SK-N-SH treated with all-trans-retinoic acid at 6 μM for 48 hours (cell line): ENCODE measurements at regions not wholly inside any gene's neighbourhood (a gene's known extent, or its start where the extent isn't known, plus 50 kb on each side); places are given as distances from the start of the nearest gene placed in this dataset.

Experiments used
- ATAC-seq: fragments of 200-7000 bp; cut with Tn5 transposase; 3 replicates; pipeline ENCODE4 v1.9.1; 2020; ENCODE audit warnings: mild to moderate bottlenecking, moderate library complexity
- ARNTL ChIP-seq: fragments of 450-650 bp; formaldehyde crosslinking; IDR thresholded peaks from 2 replicates; pipeline ENCODE4 v1.5.0; 2020; ENCODE audit warnings: low read depth, mild to moderate bottlenecking, moderate library complexity, borderline replicate concordance
- BACH2 ChIP-seq: fragments of 250-450 bp; sonication (Bioruptor Pico); IDR thresholded peaks from 2 replicates; pipeline ENCODE4 v1.9.0; 2021; ENCODE audit warnings: mild to moderate bottlenecking, borderline replicate concordance
- CREB5 ChIP-seq: fragments of 250-450 bp; sonication (Bioruptor Pico); IDR thresholded peaks from 2 replicates; pipeline ENCODE4 v1.5.1; 2020; ENCODE audit warnings: low read depth, mild to moderate bottlenecking, moderate library complexity
- CSDC2 ChIP-seq: fragments of 250-450 bp; sonication (Bioruptor Pico); IDR thresholded peaks from 2 replicates; pipeline ENCODE4 v1.5.0; 2020; ENCODE audit warnings: mild to moderate bottlenecking, moderate library complexity
- ESRRG ChIP-seq: fragments of 250-450 bp; sonication (Bioruptor Pico); IDR thresholded peaks from 2 replicates; pipeline ENCODE4 v1.6.1; 2021; ENCODE audit warnings: mild to moderate bottlenecking
- GLIS3 ChIP-seq: fragments of 250-450 bp; sonication (Bioruptor Pico); IDR thresholded peaks from 2 replicates; pipeline ENCODE4 v1.5.0; 2020; ENCODE audit warnings: mild to moderate bottlenecking, moderate library complexity
- ISL1 ChIP-seq: fragments of 250-450 bp; sonication (Bioruptor Pico); IDR thresholded peaks from 2 replicates; pipeline ENCODE4 v2.1.2; 2022; ENCODE audit warnings: mild to moderate bottlenecking, moderate library complexity
- OSR1 ChIP-seq: fragments of 250-450 bp; sonication (Bioruptor Pico); IDR thresholded peaks from 2 replicates; pipeline ENCODE4 v1.8.0; 2022; ENCODE audit warnings: moderate library complexity, mild to moderate bottlenecking, inconsistent platforms
- PPARA ChIP-seq: fragments of 250-450 bp; sonication (Bioruptor Pico); IDR thresholded peaks from 2 replicates; pipeline ENCODE4 v1.5.0; 2020; ENCODE audit warnings: mild to moderate bottlenecking, borderline replicate concordance
- RARB ChIP-seq: fragments of 250-450 bp; sonication (Bioruptor Pico); IDR thresholded peaks from 2 replicates; pipeline ENCODE4 v1.8.0; 2021; ENCODE audit warnings: mild to moderate bottlenecking, moderate library complexity
- SNAI2 ChIP-seq: fragments of 250-450 bp; sonication (Bioruptor Pico); IDR thresholded peaks from 2 replicates; pipeline ENCODE4 v1.5.0; 2020; ENCODE audit warnings: mild to moderate bottlenecking, moderate library complexity
- TCF4 ChIP-seq: fragments of 250-450 bp; sonication (Bioruptor Pico); IDR thresholded peaks from 2 replicates; pipeline ENCODE4 v1.8.0; 2021; ENCODE audit warnings: mild to moderate bottlenecking, moderate library complexity, borderline replicate concordance
- TSHZ2 ChIP-seq: fragments of 250-450 bp; sonication (Bioruptor Pico); IDR thresholded peaks from 2 replicates; pipeline ENCODE4 v1.5.0; 2020; ENCODE audit warnings: mild to moderate bottlenecking, moderate library complexity
- ZC3H10 ChIP-seq: fragments of 250-450 bp; sonication (Bioruptor Pico); IDR thresholded peaks from 2 replicates; pipeline ENCODE4 v1.5.1; 2021; ENCODE audit warnings: mild to moderate bottlenecking, moderate library complexity
- ZFP3 ChIP-seq: fragments of 250-450 bp; sonication (Bioruptor Pico); IDR thresholded peaks from 2 replicates; pipeline ENCODE4 v1.5.0; 2020; ENCODE audit warnings: mild to moderate bottlenecking, moderate library complexity
- ZFP30 ChIP-seq: fragments of 450-650 bp; formaldehyde crosslinking; IDR thresholded peaks from 2 replicates; pipeline ENCODE4 v1.5.0; 2022; ENCODE audit warnings: mild to moderate bottlenecking, moderate library complexity
- ZNF565 ChIP-seq: fragments of 450-650 bp; formaldehyde crosslinking; conservative IDR thresholded peaks from 2 replicates; pipeline ENCODE4 v1.5.0; 2020; ENCODE audit warnings: low read depth, mild to moderate bottlenecking, moderate library complexity
- ZNF70 ChIP-seq: fragments of 450-650 bp; formaldehyde crosslinking; IDR thresholded peaks from 2 replicates; pipeline ENCODE4 v1.5.0; 2020; ENCODE audit warnings: mild to moderate bottlenecking, moderate library complexity
- ZNF8 ChIP-seq: fragments of 450-650 bp; formaldehyde crosslinking; IDR thresholded peaks from 2 replicates; pipeline ENCODE4 v1.5.0; 2020; ENCODE audit warnings: mild to moderate bottlenecking, moderate library complexity
- TF ChIP-seq, protein P1 (sequence below): fragments of 250-450 bp; sonication (Bioruptor Pico); IDR thresholded peaks from 2 replicates; pipeline ENCODE4 v1.5.1; 2021; ENCODE audit warnings: mild to moderate bottlenecking, moderate library complexity
- TF ChIP-seq, protein P2 (sequence below): fragments of 250-450 bp; sonication (Bioruptor Pico); IDR thresholded peaks from 2 replicates; pipeline ENCODE4 v1.8.0; 2021; ENCODE audit warnings: low read depth, mild to moderate bottlenecking, moderate library complexity, borderline replicate concordance

DNA sequence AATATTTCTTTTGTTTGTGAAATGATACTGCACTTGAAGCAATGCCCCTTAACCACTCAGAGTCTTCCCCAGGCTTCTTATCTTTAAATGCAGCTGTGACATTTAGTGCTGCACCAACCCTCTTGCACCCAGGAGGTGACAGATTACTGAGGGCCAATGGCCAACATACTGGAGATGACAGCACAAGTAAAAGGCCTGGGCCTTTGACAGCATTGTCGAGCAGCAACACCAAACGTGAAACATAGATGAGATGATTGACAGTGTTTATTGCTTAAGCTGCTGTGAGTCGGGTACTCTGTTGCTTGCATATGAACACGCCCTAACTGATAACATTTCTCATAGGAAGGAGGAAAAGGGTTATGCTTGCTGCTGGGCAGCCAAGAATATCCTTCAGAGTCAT, 80.3 kb downstream of the THNSL2 start:
- no peak for TF ChIP-seq ZNF8 (CRISPR knock-in tag)
- no peak for TF ChIP-seq ARNTL (CRISPR knock-in tag)
- no peak for TF ChIP-seq ZC3H10 (CRISPR knock-in tag)
- TF ChIP-seq, protein P1, sequence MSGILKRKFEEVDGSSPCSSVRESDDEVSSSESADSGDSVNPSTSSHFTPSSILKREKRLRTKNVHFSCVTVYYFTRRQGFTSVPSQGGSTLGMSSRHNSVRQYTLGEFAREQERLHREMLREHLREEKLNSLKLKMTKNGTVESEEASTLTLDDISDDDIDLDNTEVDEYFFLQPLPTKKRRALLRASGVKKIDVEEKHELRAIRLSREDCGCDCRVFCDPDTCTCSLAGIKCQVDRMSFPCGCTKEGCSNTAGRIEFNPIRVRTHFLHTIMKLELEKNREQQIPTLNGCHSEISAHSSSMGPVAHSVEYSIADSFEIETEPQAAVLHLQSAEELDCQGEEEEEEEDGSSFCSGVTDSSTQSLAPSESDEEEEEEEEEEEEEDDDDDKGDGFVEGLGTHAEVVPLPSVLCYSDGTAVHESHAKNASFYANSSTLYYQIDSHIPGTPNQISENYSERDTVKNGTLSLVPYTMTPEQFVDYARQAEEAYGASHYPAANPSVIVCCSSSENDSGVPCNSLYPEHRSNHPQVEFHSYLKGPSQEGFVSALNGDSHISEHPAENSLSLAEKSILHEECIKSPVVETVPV (CRISPR knock-in tag): no peak
- TF ChIP-seq RARB: no peak
- TF ChIP-seq ISL1 (CRISPR knock-in tag): no peak
- no peak for TF ChIP-seq ZFP3 (CRISPR knock-in tag)
- no peak for TF ChIP-seq CSDC2 (CRISPR knock-in tag)
- no peak for TF ChIP-seq TCF4
- TF ChIP-seq ESRRG: no peak
- TF ChIP-seq OSR1 (CRISPR knock-in tag): no peak
- TF ChIP-seq CREB5: no peak
- no peak for TF ChIP-seq SNAI2
- TF ChIP-seq BACH2 (CRISPR knock-in tag): no peak
- no peak for ATAC-seq

DNA sequence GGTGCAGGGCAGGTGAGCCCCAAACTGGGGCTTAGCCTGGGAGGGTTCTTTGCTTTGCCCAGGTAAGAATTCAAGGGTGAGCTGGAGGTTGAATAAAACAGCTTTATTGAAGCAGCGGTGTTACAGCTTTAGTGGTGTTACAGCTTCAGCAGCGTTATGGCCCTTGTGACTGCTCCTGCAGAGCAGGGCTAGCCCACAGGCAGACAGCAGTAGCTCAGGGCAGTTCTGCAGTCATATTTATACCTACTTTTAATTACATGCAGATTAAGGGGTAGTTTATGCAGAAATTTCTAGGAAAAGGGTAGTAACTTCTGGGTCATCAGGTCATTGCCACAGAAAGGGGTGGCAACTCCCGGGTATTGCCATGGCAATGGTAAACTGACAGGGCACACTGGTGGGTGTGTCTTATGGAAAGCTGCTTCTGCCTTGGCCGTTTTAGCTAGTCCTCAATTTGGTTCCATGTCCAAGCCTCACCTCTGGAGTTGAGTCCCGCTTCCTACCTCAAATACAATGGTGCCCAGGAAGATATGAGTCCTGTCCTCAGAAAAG, 78.2 kb downstream of the THNSL2 start:
- TF ChIP-seq ARNTL (CRISPR knock-in tag): no peak
- TF ChIP-seq, protein P1 (CRISPR knock-in tag): no peak
- no peak for TF ChIP-seq ZNF565 (CRISPR knock-in tag)
- TF ChIP-seq CREB5: no peak
- no peak for TF ChIP-seq ZNF8 (CRISPR knock-in tag)
- no peak for TF ChIP-seq GLIS3
- no peak for TF ChIP-seq PPARA (CRISPR knock-in tag)
- no peak for TF ChIP-seq ZC3H10 (CRISPR knock-in tag)
- TF ChIP-seq TSHZ2: no peak
- TF ChIP-seq, protein P2, sequence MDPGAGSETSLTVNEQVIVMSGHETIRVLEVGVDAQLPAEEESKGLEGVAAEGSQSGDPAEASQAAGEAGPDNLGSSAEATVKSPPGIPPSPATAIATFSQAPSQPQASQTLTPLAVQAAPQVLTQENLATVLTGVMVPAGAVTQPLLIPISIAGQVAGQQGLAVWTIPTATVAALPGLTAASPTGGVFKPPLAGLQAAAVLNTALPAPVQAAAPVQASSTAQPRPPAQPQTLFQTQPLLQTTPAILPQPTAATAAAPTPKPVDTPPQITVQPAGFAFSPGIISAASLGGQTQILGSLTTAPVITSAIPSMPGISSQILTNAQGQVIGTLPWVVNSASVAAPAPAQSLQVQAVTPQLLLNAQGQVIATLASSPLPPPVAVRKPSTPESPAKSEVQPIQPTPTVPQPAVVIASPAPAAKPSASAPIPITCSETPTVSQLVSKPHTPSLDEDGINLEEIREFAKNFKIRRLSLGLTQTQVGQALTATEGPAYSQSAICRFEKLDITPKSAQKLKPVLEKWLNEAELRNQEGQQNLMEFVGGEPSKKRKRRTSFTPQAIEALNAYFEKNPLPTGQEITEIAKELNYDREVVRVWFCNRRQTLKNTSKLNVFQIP (CRISPR knock-in tag): no peak
- no peak for TF ChIP-seq ZFP30 (CRISPR knock-in tag)
- no peak for TF ChIP-seq SNAI2
- TF ChIP-seq RARB: no peak
- no peak for TF ChIP-seq ZNF70 (CRISPR knock-in tag)
- TF ChIP-seq OSR1 (CRISPR knock-in tag): no peak
- no peak for TF ChIP-seq ZFP3 (CRISPR knock-in tag)
- no peak for TF ChIP-seq BACH2 (CRISPR knock-in tag)
- no peak for TF ChIP-seq ESRRG
- TF ChIP-seq CSDC2 (CRISPR knock-in tag): no peak
- TF ChIP-seq TCF4: no peak
- ATAC-seq: no peak
